Uterus (tissue), 2 donors: ENCODE measurements at regions not wholly inside any gene's neighbourhood (a gene's known extent, or its start where the extent isn't known, plus 50 kb on each side); places are given as distances from the start of the nearest gene placed in this dataset.

Source experiments
- POLR2A ChIP-seq, 2 donors: fragments of 450-650 bp; IDR thresholded peaks; one replicate each; pipeline ENCODE4 v1.6.1; 2016; ENCODE audit warnings: antibody characterized with exemption in 2 of 2, mild to moderate bottlenecking in 1 of 2, moderate library complexity in 1 of 2
- TF ChIP-seq, protein P1 (sequence below), 4 experiments: fragments of 200-600 bp in 2 of 4; fragments of 450-650 bp in 2 of 4; sonication (generic) in 2 of 4; IDR thresholded peaks; one replicate each; pipeline ENCODE4 v1.5.1; 2016 to 2019; ENCODE audit warnings: antibody characterized with exemption in 4 of 4, mild to moderate bottlenecking in 2 of 4, moderate library complexity in 1 of 4

DNA sequence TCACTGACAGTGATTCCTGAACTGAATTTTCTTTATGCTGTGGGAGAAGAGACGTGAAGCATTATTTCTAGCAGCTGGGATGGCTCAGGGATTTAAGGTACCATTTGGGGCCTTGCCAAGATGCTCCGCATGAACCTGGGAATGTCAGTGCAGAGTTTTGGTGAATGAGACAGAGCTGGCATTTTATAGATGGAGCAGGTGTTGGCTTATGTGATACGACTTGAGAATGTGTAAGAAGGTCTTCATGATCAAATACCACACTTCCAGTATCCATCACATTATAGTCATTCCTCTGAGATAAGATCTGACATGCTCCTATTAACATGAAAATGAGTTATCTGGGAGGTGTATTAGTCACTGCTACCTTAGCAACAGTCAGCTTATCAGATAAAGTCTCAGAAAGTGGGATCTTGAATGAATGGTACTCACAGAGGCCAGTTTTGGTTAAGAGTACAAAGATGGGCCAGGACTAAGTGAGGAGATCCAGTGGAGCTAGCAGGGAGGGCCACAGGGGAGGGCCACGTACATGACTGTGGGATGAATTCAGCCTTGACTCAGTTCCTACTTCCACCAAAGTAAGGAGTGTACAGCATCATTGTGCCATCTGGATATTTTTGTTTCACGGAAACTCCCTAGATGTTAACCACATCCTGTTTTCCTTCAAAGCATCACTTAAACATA lies 116.7 kb downstream of the SPCS3 start:
- TF ChIP-seq, protein P1, sequence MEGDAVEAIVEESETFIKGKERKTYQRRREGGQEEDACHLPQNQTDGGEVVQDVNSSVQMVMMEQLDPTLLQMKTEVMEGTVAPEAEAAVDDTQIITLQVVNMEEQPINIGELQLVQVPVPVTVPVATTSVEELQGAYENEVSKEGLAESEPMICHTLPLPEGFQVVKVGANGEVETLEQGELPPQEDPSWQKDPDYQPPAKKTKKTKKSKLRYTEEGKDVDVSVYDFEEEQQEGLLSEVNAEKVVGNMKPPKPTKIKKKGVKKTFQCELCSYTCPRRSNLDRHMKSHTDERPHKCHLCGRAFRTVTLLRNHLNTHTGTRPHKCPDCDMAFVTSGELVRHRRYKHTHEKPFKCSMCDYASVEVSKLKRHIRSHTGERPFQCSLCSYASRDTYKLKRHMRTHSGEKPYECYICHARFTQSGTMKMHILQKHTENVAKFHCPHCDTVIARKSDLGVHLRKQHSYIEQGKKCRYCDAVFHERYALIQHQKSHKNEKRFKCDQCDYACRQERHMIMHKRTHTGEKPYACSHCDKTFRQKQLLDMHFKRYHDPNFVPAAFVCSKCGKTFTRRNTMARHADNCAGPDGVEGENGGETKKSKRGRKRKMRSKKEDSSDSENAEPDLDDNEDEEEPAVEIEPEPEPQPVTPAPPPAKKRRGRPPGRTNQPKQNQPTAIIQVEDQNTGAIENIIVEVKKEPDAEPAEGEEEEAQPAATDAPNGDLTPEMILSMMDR (IDR thresholded peaks at IDR 0.05), result no peak
- no peak for TF ChIP-seq POLR2A (IDR thresholded peaks at IDR 0.05)
